ENCODE measurements at regions not wholly inside any gene's neighbourhood (a gene's known extent, or its start where the extent isn't known, plus 50 kb on each side); places are given as distances from the start of the nearest gene placed in this dataset.
"Not testable (repeated sequence)": the region's sequence is repeated elsewhere in the genome, so short reads cannot be mapped to it uniquely, and the experiment has no call there.

- no peak overlapping the region for H3K9ac ChIP-seq (ENCODE audit: low read depth, low read length)
- H3K4me3 ChIP-seq (ENCODE audit: low read length): no peak overlapping the region
- no peaks in the 10 kb centered on the region for H3K36me3 ChIP-seq (ENCODE audit: insufficient read depth, low read length)
- WGBS: 100% methylated on average over 1 of the region's 1 CpG
- no peak overlapping the region for H3K27ac ChIP-seq (ENCODE audit: low read depth, low read length)
- no peaks in the 10 kb centered on the region for H3K9me3 ChIP-seq (ENCODE audit: insufficient read depth, low read depth, low read length)
- no peaks in the 10 kb centered on the region for H3K4me1 ChIP-seq (ENCODE audit: insufficient read depth, low read length)
- no peaks in the 10 kb centered on the region for H3K27me3 ChIP-seq (ENCODE audit: insufficient read depth, low read length)
Observed at GRCh38 chrX:140447150-140447549, 57.7 kb downstream of the SOX3 start.

- 19% methylated on average over 7 of the region's 8 CpGs for WGBS
- peaks cover 4% of the 10 kb centered on the region for H3K27me3 ChIP-seq (ENCODE audit: insufficient read depth, low read length)
Observed at GRCh38 chrX:140440876-140441275, 64.0 kb downstream of the SOX3 start.

GRCh38 chrX:140439476-140439875 lies 65.4 kb downstream of the SOX3 start:
- Histone ChIP-seq H3K4me1 (ENCODE audit: insufficient read depth, low read length) (peaks cover 19% of the 10 kb centered on the region), H3K4me3 (ENCODE audit: low read length) (peak overlapping the region; percentile 39), H3K36me3 (ENCODE audit: insufficient read depth, low read length) (no peaks in the 10 kb centered on the region), H3K27me3 (ENCODE audit: insufficient read depth, low read length) (peaks cover 4% of the 10 kb centered on the region), H3K9me3 (ENCODE audit: insufficient read depth, low read depth, low read length) (no peaks in the 10 kb centered on the region), H3K27ac (ENCODE audit: low read depth, low read length) (peak overlapping the region; percentile 64; the same call in 1 of the 2 replicates), H3K9ac (ENCODE audit: low read depth, low read length) (peak overlapping the region; percentile 66)
- under 1% methylated on average over 35 of the region's 35 CpGs for WGBS

More at GRCh38 chrX:140440876-140441275, 64.0 kb downstream of the SOX3 start:
- no peak overlapping the region for H3K4me3 ChIP-seq (ENCODE audit: low read length)
- H3K4me1 ChIP-seq (ENCODE audit: insufficient read depth, low read length): peaks cover 19% of the 10 kb centered on the region
- H3K9ac ChIP-seq (ENCODE audit: low read depth, low read length): no peak overlapping the region
- no peaks in the 10 kb centered on the region for H3K36me3 ChIP-seq (ENCODE audit: insufficient read depth, low read length)
- H3K27ac ChIP-seq (ENCODE audit: low read depth, low read length): no peak overlapping the region
- H3K9me3 ChIP-seq (ENCODE audit: insufficient read depth, low read depth, low read length): no peaks in the 10 kb centered on the region

- H3K36me3 ChIP-seq (ENCODE audit: insufficient read depth, low read length): no peaks in the 10 kb centered on the region
- peaks cover 4% of the 10 kb centered on the region for H3K27me3 ChIP-seq (ENCODE audit: insufficient read depth, low read length)
- H3K4me3 ChIP-seq (ENCODE audit: low read length): no peak overlapping the region
- 61% methylated on average over 2 of the region's 2 CpGs for WGBS
- 0 out of 2 replicates have a peak, but pooled peaks cover 2% of the 10 kb centered on the region for H3K4me1 ChIP-seq (ENCODE audit: insufficient read depth, low read length)
- no peak overlapping the region for H3K27ac ChIP-seq (ENCODE audit: low read depth, low read length)
- no peaks in the 10 kb centered on the region for H3K9me3 ChIP-seq (ENCODE audit: insufficient read depth, low read depth, low read length)
- no peak overlapping the region for H3K9ac ChIP-seq (ENCODE audit: low read depth, low read length)
Observed at GRCh38 chrX:140434347-140434746, 70.5 kb downstream of the SOX3 start.

GRCh38 chrX:140433582-140433981 lies 71.3 kb downstream of the SOX3 start:
- Histone ChIP-seq H3K36me3 (ENCODE audit: insufficient read depth, low read length) (no peaks in the 10 kb centered on the region), H3K9me3 (ENCODE audit: insufficient read depth, low read depth, low read length) (no peaks in the 10 kb centered on the region), H3K27me3 (ENCODE audit: insufficient read depth, low read length) (peaks cover 2% of the 10 kb centered on the region; the same call in 1 of the 2 replicates), H3K9ac (ENCODE audit: low read depth, low read length) (no peak overlapping the region), H3K27ac (ENCODE audit: low read depth, low read length) (no peak overlapping the region), H3K4me1 (ENCODE audit: insufficient read depth, low read length) (no peaks in the 10 kb centered on the region), H3K4me3 (ENCODE audit: low read length) (no peak overlapping the region)
- WGBS: 97% methylated on average over 4 of the region's 4 CpGs

GRCh38 chrX:140432346-140433175 lies 72.3 kb downstream of the SOX3 start:
- Histone ChIP-seq H3K27me3 (ENCODE audit: insufficient read depth, low read length) (peaks cover 2% of the 10 kb centered on the region; the same call in 1 of the 2 replicates), H3K9me3 (ENCODE audit: insufficient read depth, low read depth, low read length) (no peaks in the 10 kb centered on the region), H3K36me3 (ENCODE audit: insufficient read depth, low read length) (no peaks in the 10 kb centered on the region), H3K4me1 (ENCODE audit: insufficient read depth, low read length) (no peaks in the 10 kb centered on the region), H3K4me3 (ENCODE audit: low read length) (no peak overlapping the region), H3K27ac (ENCODE audit: low read depth, low read length) (no peak overlapping the region), H3K9ac (ENCODE audit: low read depth, low read length) (no peak overlapping the region)
- 94% methylated on average over 4 of the region's 4 CpGs for WGBS

GRCh38 chrX:140431521-140431920 lies 73.3 kb downstream of the SOX3 start:
- H3K27me3 ChIP-seq (ENCODE audit: insufficient read depth, low read length): peaks cover 2% of the 10 kb centered on the region; the same call in 1 of the 2 replicates
- WGBS: 90% methylated on average over 4 of the region's 5 CpGs
- no peaks in the 10 kb centered on the region for H3K9me3 ChIP-seq (ENCODE audit: insufficient read depth, low read depth, low read length)

GRCh38 chrX:140425712-140426395 lies 79.0 kb downstream of the SOX3 start:
- Histone ChIP-seq H3K36me3 (ENCODE audit: insufficient read depth, low read length) (no peaks in the 10 kb centered on the region), H3K27me3 (ENCODE audit: insufficient read depth, low read length) (no peaks in the 10 kb centered on the region), H3K9me3 (ENCODE audit: insufficient read depth, low read depth, low read length) (no peaks in the 10 kb centered on the region), H3K27ac (ENCODE audit: low read depth, low read length) (no peak overlapping the region), H3K4me3 (ENCODE audit: low read length) (no peak overlapping the region), H3K9ac (ENCODE audit: low read depth, low read length) (no peak overlapping the region), H3K4me1 (ENCODE audit: insufficient read depth, low read length) (no peaks in the 10 kb centered on the region)
- 100% methylated on average over 1 of the region's 4 CpGs for WGBS

More at GRCh38 chrX:140431521-140431920, 73.3 kb downstream of the SOX3 start:
- no peaks in the 10 kb centered on the region for H3K36me3 ChIP-seq (ENCODE audit: insufficient read depth, low read length)
- H3K27ac ChIP-seq (ENCODE audit: low read depth, low read length): no peak overlapping the region
- no peaks in the 10 kb centered on the region for H3K4me1 ChIP-seq (ENCODE audit: insufficient read depth, low read length)
- no peak overlapping the region for H3K4me3 ChIP-seq (ENCODE audit: low read length)
- no peak overlapping the region for H3K9ac ChIP-seq (ENCODE audit: low read depth, low read length)

GRCh38 chrX:140422501-140422900 lies 82.4 kb downstream of the SOX3 start:
- no peaks in the 10 kb centered on the region for H3K4me1 ChIP-seq (ENCODE audit: insufficient read depth, low read length)
- no peak overlapping the region for H3K9ac ChIP-seq (ENCODE audit: low read depth, low read length)
- no peaks in the 10 kb centered on the region for H3K9me3 ChIP-seq (ENCODE audit: insufficient read depth, low read depth, low read length)
- no peaks in the 10 kb centered on the region for H3K27me3 ChIP-seq (ENCODE audit: insufficient read depth, low read length)
- H3K4me3 ChIP-seq (ENCODE audit: low read length): no peak overlapping the region
- H3K36me3 ChIP-seq (ENCODE audit: insufficient read depth, low read length): no peaks in the 10 kb centered on the region
- no peak overlapping the region for H3K27ac ChIP-seq (ENCODE audit: low read depth, low read length)

- WGBS: 100% methylated on average over 1 of the region's 1 CpG
- H3K9ac ChIP-seq (ENCODE audit: low read depth, low read length); H3K27ac ChIP-seq (ENCODE audit: low read depth, low read length); H3K27me3 ChIP-seq (ENCODE audit: insufficient read depth, low read length); H3K9me3 ChIP-seq (ENCODE audit: insufficient read depth, low read depth, low read length); H3K36me3 ChIP-seq (ENCODE audit: insufficient read depth, low read length); H3K4me3 ChIP-seq (ENCODE audit: low read length); H3K4me1 ChIP-seq (ENCODE audit: insufficient read depth, low read length): not testable (repeated sequence)
Observed at GRCh38 chrX:140402131-140402530, 102.7 kb downstream of the SOX3 start.

GRCh38 chrX:140396326-140396725 lies 108.5 kb downstream of the SOX3 start:
- not testable (repeated sequence) for H3K36me3 ChIP-seq (ENCODE audit: insufficient read depth, low read length); H3K9me3 ChIP-seq (ENCODE audit: insufficient read depth, low read depth, low read length); H3K27me3 ChIP-seq (ENCODE audit: insufficient read depth, low read length); H3K27ac ChIP-seq (ENCODE audit: low read depth, low read length); H3K9ac ChIP-seq (ENCODE audit: low read depth, low read length); H3K4me1 ChIP-seq (ENCODE audit: insufficient read depth, low read length); H3K4me3 ChIP-seq (ENCODE audit: low read length)
